ENCODE measurements at regions not wholly inside any gene's neighbourhood (a gene's known extent, or its start where the extent isn't known, plus 50 kb on each side); places are given as distances from the start of the nearest gene placed in this dataset.

- no peaks in the 10 kb centered on the region for H3K9me3 ChIP-seq (ENCODE audit: control insufficient read depth in 4 of 4, low read length in 3 of 4)
- 93% methylated on average over 14 of the region's 14 CpGs for WGBS
- no peaks in the 10 kb centered on the region for H3K36me3 ChIP-seq (ENCODE audit: control insufficient read depth in 4 of 4, insufficient read depth in 3 of 4, low read depth in 1 of 4, low read length in 3 of 4)
- no peak overlapping the region for H3K27ac ChIP-seq (ENCODE audit: low read depth in 1 of 2, low read length in 2 of 2)
- H3K9ac ChIP-seq (ENCODE audit: low read depth in 1 of 2, low read length in 2 of 2): no peak overlapping the region
- no peaks in the 10 kb centered on the region for H3K27me3 ChIP-seq (ENCODE audit: control insufficient read depth in 4 of 4, insufficient read depth in 4 of 4, low read length in 3 of 4)
- H3K4me3 ChIP-seq (ENCODE audit: low read depth in 1 of 3, low read length in 3 of 3): no peak overlapping the region
- H3K4me1 ChIP-seq (ENCODE audit: control insufficient read depth in 4 of 4, insufficient read depth in 4 of 4, low read length in 3 of 4): no peaks in the 10 kb centered on the region
- DNase-seq (ENCODE audit: low spot score): no peak
- TF ChIP-seq RAD21 (IDR thresholded peaks at IDR 0.05) (no peak), ZBTB33 (IDR thresholded peaks at IDR 0.05) (no peak), FOXA1 (IDR thresholded peaks at IDR 0.05) (no peak), JUND (IDR thresholded peaks at IDR 0.05) (no peak), GABPA (IDR thresholded peaks at IDR 0.05 in 1 of 2, conservative IDR thresholded peaks at IDR 0.05 in 1 of 2) (no peak), FOXA2 (IDR thresholded peaks at IDR 0.05) (no peak), TAF1 (conservative IDR thresholded peaks at IDR 0.05) (no peak), RXRA (IDR thresholded peaks at IDR 0.05) (no peak), HNF4G (IDR thresholded peaks at IDR 0.05) (no peak), MAX (IDR thresholded peaks at IDR 0.05) (no peak), ATF3 (IDR thresholded peaks at IDR 0.05) (no peak)
Observed at GRCh38 chr2:64784168-64785061, 130.7 kb upstream of the SERTAD2 start.

GRCh38 chr2:64785245-64785644 is 131.5 kb upstream of the SERTAD2 start:
- TF ChIP-seq EGR1 (IDR thresholded peaks at IDR 0.05; ENCODE audit: low read depth in 2 of 2): no peak
- Histone ChIP-seq H3K27me3 (ENCODE audit: control insufficient read depth in 4 of 4, insufficient read depth in 4 of 4, low read length in 3 of 4) (no peaks in the 10 kb centered on the region), H3K9ac (ENCODE audit: low read depth in 1 of 2, low read length in 2 of 2) (no peak overlapping the region), H3K36me3 (ENCODE audit: control insufficient read depth in 4 of 4, insufficient read depth in 3 of 4, low read depth in 1 of 4, low read length in 3 of 4) (no peaks in the 10 kb centered on the region), H3K9me3 (ENCODE audit: control insufficient read depth in 4 of 4, low read length in 3 of 4) (no peaks in the 10 kb centered on the region), H3K27ac (ENCODE audit: low read depth in 1 of 2, low read length in 2 of 2) (no peak overlapping the region), H3K4me1 (ENCODE audit: control insufficient read depth in 4 of 4, insufficient read depth in 4 of 4, low read length in 3 of 4) (no peaks in the 10 kb centered on the region), H3K4me3 (ENCODE audit: low read depth in 1 of 3, low read length in 3 of 3) (no peak overlapping the region)
- 96% methylated on average over 3 of the region's 3 CpGs for WGBS
- no peak for DNase-seq (ENCODE audit: low spot score)

GRCh38 chr2:64786343-64787018 is 132.8 kb upstream of the SERTAD2 start:
- DNase-seq (ENCODE audit: low spot score): no peak
- Histone ChIP-seq H3K9ac (ENCODE audit: low read depth in 1 of 2, low read length in 2 of 2) (no peak overlapping the region), H3K27ac (ENCODE audit: low read depth in 1 of 2, low read length in 2 of 2) (no peak overlapping the region), H3K27me3 (ENCODE audit: control insufficient read depth in 4 of 4, insufficient read depth in 4 of 4, low read length in 3 of 4) (no peaks in the 10 kb centered on the region), H3K4me3 (ENCODE audit: low read depth in 1 of 3, low read length in 3 of 3) (no peak overlapping the region), H3K36me3 (ENCODE audit: control insufficient read depth in 4 of 4, insufficient read depth in 3 of 4, low read depth in 1 of 4, low read length in 3 of 4) (no peaks in the 10 kb centered on the region), H3K9me3 (ENCODE audit: control insufficient read depth in 4 of 4, low read length in 3 of 4) (no peaks in the 10 kb centered on the region), H3K4me1 (ENCODE audit: control insufficient read depth in 4 of 4, insufficient read depth in 4 of 4, low read length in 3 of 4) (no peaks in the 10 kb centered on the region)
- no peak for TF ChIP-seq FOXA1 (IDR thresholded peaks at IDR 0.05)
- TF ChIP-seq MAX (IDR thresholded peaks at IDR 0.05): no peak
- no peak for TF ChIP-seq RXRA (IDR thresholded peaks at IDR 0.05)
- no peak for TF ChIP-seq HNF4G (IDR thresholded peaks at IDR 0.05)

All from liver (tissue), 7 donors.